NCI-H1105 (cell line): ENCODE measurements at regions not wholly inside any gene's neighbourhood (a gene's known extent, or its start where the extent isn't known, plus 50 kb on each side); places are given as distances from the start of the nearest gene placed in this dataset.
"Not testable (repeated sequence)": the region's sequence is repeated elsewhere in the genome, so short reads cannot be mapped to it uniquely, and the experiment has no call there.

Experiments used
- DNase-seq: peaks from one replicate; lab custom pipeline; 2025; lab: John Stamatoyannopoulos, UW

DNA sequence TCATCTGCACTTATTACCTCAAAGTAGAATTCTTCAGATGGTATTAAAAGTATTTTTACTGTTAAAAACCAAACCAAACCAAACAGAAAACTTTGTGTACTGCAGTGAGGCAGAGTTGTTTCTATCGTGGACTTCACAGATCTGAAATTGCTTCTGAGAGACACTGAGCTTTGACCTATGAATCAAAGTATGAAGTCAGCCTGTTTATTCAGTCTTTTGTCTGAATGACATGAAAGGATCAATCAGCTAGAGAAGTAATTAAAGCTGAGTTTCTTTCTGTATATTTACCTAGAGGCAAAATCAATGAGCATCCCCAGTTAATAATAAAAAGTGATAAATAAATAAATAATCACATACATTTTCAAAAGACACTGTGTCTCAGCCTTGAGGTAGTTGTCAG lies 2121.0 kb downstream of the PCDH7 start:
- DNase-seq = no peak

GRCh38 chr4:32847461-32847860 lies 2127.3 kb downstream of the PCDH7 start:
- DNase-seq = no peak

DNA sequence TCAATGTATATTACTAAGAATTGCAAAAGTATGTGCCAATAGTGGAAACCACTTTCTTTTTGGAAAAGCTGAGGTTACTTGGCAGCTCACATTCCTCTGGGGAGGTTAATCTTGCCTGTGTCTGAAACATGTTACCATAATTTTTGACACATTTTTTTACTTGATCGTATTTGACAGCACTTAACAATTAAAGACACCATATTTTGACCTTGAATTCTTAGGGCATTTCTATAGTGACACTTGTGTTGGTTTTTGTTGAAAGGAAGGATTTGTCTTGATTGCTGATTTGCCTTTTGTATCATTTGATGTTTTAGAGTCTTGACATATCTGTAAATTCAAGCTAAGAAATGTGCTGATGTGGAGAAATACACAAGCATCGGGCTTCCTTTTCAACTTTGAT lies 2135.5 kb downstream of the PCDH7 start:
- DNase-seq = no peak

DNA sequence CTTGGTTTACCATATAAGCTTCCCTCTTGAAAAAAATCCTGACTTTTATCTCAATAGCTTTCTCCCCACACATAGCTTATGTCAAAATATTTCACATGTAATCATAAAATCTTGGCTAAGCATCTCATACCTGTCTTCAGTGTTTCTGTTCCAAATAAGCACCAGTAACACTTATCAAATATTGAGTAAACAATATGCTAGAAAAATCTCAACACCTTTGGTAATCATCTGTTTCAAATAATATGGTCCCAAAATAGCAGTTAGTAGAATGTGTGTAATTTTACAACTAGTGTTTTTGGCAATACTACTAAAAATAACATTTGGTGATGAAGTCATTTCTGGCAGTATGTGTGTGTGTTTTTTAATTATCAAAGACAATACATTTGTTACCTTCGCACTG lies 2138.2 kb downstream of the PCDH7 start:
- no peak for DNase-seq

DNA sequence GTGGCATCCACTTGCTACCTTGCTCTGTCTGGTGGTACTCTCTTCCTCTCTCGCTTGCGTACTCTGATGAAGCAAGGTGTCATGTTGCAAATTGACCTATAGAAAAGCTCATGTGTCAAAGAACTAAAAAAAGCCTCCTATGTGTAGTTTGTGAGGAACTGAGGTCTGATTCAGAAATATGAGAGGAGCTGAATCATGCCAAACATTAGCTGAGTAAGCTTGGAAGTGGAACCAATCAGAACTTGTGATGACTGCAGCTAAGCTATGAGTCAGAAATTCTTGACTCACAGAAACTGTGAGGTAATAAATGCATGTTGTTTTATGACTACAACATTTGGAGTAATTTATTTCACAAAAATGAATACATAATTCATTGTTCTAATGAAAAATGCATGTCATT lies 2138.8 kb downstream of the PCDH7 start:
- DNase-seq = no peak

- DNase-seq = no peak
Measured at GRCh38 chr4:32864713-32865351, 2144.7 kb downstream of the PCDH7 start.

- DNase-seq = no peak
Measured at GRCh38 chr4:32876546-32876945, 2156.4 kb downstream of the PCDH7 start.

GRCh38 chr4:32879913-32880312 lies 2159.7 kb downstream of the PCDH7 start:
- no peak for DNase-seq

GRCh38 chr4:32884198-32884597 lies 2164.0 kb downstream of the PCDH7 start:
- no peak for DNase-seq

DNA sequence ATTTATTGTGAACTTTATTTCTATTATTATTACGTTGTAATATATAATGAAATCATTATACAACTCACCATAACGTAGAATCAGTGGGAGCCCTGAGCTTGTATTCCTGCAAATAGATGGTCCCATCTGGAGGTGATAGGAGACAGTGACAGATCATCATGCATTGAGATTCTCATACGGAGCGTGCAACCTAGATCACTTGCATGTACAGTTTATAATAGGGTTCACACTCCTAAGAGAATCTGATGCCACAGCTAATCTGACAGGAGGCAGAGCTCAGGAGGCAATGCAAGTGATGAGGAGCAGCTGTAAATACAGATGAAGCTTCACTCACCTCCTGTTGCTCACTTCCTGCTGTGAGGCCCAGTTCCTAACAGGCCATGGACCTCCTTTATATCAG lies 2170.2 kb downstream of the PCDH7 start:
- no peak for DNase-seq

- no peak for DNase-seq
Measured at GRCh38 chr4:32909053-32909452, 2188.9 kb downstream of the PCDH7 start.

- DNase-seq = no peak
Measured at GRCh38 chr4:32909736-32910135, 2189.6 kb downstream of the PCDH7 start.

- no peak for DNase-seq
Measured at GRCh38 chr4:32917586-32917985, 2197.4 kb downstream of the PCDH7 start.

DNA sequence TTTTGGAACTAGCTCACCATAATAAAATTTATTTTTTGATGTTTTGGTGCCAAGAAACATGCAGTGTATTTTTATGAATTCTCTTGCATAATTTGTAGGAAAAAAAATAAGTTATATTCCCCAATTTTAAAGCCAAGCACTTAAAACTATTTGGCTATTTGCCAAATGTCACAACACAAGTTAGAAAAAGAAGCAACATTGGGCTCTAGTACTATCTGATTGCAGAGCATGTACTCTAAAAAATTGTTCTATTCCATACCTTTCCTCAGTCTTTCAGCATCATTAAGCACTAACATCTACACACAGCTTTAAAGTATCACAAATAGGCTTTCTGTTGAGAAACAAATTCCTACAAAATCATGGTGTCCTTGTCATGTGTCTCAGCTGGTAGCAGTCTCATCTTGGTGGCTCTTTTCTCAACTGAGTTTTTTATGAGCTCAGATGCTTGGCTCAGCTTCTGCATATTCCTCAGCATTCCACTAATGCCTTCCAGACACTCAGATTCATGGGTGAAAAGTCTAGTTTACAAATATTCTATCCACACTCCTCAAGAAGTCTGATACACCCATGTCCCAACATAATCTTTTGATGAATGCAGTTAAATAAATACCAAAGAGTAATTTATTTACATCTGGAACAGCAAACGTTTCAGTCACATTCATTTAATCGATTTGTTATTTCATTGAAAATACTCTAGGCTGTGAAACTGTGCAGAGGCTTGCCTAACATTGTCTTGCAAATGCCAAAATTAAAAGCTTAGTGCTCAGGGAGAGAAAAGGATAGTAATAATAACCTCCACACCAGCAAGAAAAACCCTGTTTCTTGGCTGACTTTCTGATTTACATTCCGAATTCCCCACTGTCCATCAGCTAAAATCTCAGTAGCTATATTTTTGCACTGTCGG lies 2209.9 kb downstream of the PCDH7 start:
- no peak for DNase-seq

- no peak for DNase-seq
Measured at GRCh38 chr4:32930700-32931099, 2210.5 kb downstream of the PCDH7 start.

GRCh38 chr4:32931475-32931874 lies 2211.3 kb downstream of the PCDH7 start:
- DNase-seq = no peak

DNA sequence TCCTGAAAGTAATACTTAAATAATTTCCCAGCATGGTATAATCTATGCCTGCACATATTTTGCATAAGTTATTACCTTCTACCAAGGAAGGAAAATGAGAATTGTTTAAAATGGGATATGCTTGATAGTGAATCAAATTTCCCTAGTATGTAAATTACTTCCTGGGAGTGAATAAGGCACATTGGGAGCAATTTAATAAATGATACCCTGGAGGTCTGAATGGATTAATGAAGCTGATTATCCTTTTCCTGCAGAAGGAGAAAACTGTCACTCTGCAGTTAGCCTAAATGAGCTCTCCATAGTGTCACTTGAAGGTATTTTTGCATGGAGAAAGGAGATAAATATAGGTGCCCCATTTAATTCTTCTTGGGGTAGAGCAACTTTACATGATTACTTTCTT lies 2212.0 kb downstream of the PCDH7 start:
- DNase-seq = no peak

DNA sequence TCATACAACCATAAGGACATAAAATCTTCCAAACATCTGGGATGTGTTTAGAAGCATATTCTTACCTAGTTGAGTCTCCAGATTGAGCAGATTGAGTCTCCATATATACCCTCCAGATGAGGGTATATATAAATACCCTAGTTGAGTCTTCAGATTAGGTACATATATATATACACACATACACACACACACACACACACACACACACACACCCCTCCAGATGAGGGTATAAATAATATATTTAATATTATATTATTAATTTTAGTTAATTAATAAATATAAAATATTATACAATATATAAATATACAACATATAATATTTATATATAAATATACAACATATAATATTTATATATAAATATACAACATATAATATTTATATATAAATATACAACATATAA lies 2219.1 kb downstream of the PCDH7 start:
- not testable (repeated sequence) for DNase-seq

DNA sequence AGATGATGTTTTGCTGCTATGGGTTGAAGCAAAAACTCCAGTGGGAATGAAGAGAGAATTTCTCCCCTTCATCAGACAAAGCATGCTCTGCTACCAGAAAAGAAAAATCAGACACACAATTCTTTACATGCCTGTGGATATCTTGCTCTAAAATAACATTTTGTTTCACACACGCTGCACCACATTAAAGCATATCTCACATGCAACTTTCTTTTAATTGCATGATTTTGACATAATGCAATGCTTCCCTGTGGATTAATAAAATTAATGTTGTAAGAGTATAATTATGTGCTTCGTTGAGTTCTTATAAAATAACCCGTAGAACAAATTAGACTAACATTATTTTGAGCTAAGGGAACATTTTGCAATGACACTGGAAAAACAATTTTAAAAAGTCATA lies 2230.7 kb downstream of the PCDH7 start:
- no peak for DNase-seq

DNA sequence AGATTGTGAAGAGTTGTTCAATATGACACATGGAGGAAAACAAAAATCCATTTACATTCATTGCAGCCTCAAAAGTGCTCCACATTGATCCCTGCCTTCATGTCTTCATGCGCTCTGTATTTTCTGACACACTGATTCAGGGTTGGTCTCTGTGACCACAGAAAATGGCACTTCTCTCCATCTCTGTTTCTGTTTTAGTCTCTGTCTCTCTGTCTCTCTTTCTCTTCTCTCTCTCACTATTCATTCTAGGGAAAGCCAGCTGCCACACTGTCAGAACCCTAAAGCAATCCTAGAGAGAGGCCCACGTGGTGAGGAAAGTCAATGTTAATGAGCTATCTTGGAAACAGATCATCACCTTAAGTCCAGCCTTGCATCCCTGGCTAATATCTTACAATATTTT lies 2238.4 kb downstream of the PCDH7 start:
- no peak for DNase-seq

DNA sequence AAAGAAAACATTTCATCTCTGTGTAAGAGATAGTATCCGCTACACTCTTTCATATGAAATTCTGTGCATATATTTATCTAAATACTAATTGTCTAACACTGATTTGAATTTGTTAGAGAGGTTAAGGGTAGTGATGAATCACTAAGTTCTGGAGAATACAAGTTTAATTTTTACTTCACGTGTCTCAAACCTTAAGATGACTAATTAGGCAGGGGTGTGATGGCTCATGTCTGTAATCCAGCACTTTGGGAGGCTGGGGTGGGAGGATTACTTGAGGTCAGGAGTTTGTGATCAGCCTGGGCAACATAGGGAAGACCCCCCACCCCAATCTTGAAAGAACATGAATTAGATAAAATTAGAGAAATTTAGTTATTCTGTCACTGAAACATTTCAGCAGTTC lies 2241.9 kb downstream of the PCDH7 start:
- no peak for DNase-seq

DNA sequence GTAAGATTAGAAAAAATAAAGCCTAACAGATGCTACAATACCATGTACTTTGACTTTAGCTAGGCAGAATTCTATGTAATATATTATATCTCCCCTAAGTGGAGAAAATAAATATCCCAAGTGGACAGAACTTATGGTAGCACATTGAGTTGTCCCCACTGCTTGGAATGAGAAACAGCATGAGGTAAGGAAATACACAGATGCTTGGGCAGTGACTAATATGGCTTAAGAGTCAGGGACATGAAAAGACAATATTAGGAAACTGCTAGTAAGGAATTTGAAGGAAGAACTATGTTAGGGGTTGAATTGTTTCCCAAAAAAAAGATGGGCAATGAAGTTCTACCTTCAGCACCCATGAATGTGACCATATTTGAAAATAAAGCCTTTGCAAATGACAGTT lies 2265.1 kb downstream of the PCDH7 start:
- no peak for DNase-seq

- no peak for DNase-seq
Measured at GRCh38 chr4:32986236-32986635, 2266.1 kb downstream of the PCDH7 start.

- no peak for DNase-seq
Measured at GRCh38 chr4:32987111-32987510, 2266.9 kb downstream of the PCDH7 start.
